ENCODE measurements at regions not wholly inside any gene's neighbourhood (a gene's known extent, or its start where the extent isn't known, plus 50 kb on each side); places are given as distances from the start of the nearest gene placed in this dataset.

DNA sequence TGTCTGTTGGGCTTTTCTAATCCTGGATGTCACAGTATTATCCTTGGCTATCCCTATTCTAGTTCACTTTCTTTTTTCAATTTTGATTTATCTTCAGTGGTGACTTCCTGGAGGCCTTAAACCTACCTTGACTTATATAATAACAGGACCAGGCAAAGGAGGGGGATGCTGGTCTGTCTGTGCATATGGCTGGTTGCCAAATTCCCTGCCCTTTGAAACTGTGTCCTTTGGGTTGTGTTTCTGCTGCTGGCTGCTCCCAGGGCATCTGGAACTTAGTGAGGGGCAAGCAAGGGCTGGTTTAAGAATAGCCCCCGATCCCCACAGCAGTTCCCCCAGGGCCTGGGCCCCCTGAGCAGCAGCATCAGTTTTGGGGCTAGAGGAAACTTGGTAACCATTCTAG, 96.0 kb upstream of the MAX start:
- no peak overlapping the region for H3K18ac ChIP-seq (ENCODE audit: low read depth, low read length)
- no peak overlapping the region for H4K8ac ChIP-seq (ENCODE audit: low read depth in 2 of 2, low read length in 2 of 2)
- DNase-seq (no peak), ATAC-seq (ENCODE audit: low read depth) (no peak)
- no peak overlapping the region for H3K23ac ChIP-seq (ENCODE audit: low read depth, low read length)
- H4K20me1 ChIP-seq (ENCODE audit: insufficient read depth, low read length) = no peaks in the 10 kb centered on the region
- CTCF ChIA-PET = no interaction called here
- no CpG with 5 or more reads among the region's 1 CpG for WGBS, 2 experiments (ENCODE audit: extremely low coverage in 2 of 2, insufficient read length in 1 of 2)
- TF ChIP-seq RFX5 (IDR thresholded peaks at IDR 0.05; ENCODE audit: low read depth, low read length) (no peak), FOS (IDR thresholded peaks at IDR 0.05; ENCODE audit: low read depth, low read length) (no peak), NFE2L2 (IDR thresholded peaks at IDR 0.05; ENCODE audit: low read depth, low read length) (no peak), USF2 (IDR thresholded peaks at IDR 0.05; ENCODE audit: low read depth, low read length) (no peak)
- H3K14ac ChIP-seq (replicated peaks; ENCODE audit: low read depth, low read length) = no peak overlapping the region
- no peak overlapping the region for H2BK120ac ChIP-seq (ENCODE audit: low read depth, low read length)
- no peak overlapping the region for H2BK5ac ChIP-seq (ENCODE audit: low read depth, low read length, poor library complexity, severe bottlenecking)
- H3K9me3 ChIP-seq (ENCODE audit: control insufficient read depth, insufficient read depth, low read length) = no peaks in the 10 kb centered on the region
- no peak overlapping the region for H3K4ac ChIP-seq (ENCODE audit: low read depth, low read length)
- no peak overlapping the region for H3K4me2 ChIP-seq (ENCODE audit: low read depth, low read length)
- H4K5ac ChIP-seq (ENCODE audit: low read depth, low read length) = no peak overlapping the region
- no peak overlapping the region for H2AK9ac ChIP-seq (replicated peaks; ENCODE audit: low read depth, low read length, poor library complexity)
- in situ Hi-C loops (cut with MboI; ENCODE audit: low sequenced_read_pairs) = no loop called here
- no peak overlapping the region for H3K9ac ChIP-seq (ENCODE audit: low read depth, low read length)
- no peak overlapping the region for H3K4me3 ChIP-seq (ENCODE audit: insufficient read depth, low read depth, low read length)
- no peak overlapping the region for H3K27ac ChIP-seq (ENCODE audit: insufficient read depth, low read length)
- H3K27me3 ChIP-seq (ENCODE audit: control insufficient read depth, insufficient read depth, low read length) = peaks cover 5% of the 10 kb centered on the region
- POLR2A ChIA-PET (ENCODE audit: unreplicated experiment) = no interaction called here
- H3K9me1 ChIP-seq (ENCODE audit: insufficient read depth, low read length) = no peaks in the 10 kb centered on the region
- H3K56ac ChIP-seq (ENCODE audit: extremely low read depth, insufficient read depth, low read length) = no peak overlapping the region
- H2BK15ac ChIP-seq (ENCODE audit: low read depth, low read length) = no peak overlapping the region
- dilution Hi-C loops (cut with HindIII; ENCODE audit: low sequenced_read_pairs, unreplicated experiment) = no loop called here
- no peaks in the 10 kb centered on the region for H3K36me3 ChIP-seq (ENCODE audit: control insufficient read depth, insufficient read depth, low read length)
- no peak overlapping the region for H4K91ac ChIP-seq (ENCODE audit: insufficient read depth, low read depth, low read length)
- no peaks in the 10 kb centered on the region for H3K79me1 ChIP-seq (ENCODE audit: low read depth in 1 of 2, low read length in 2 of 2)
- no peaks in the 10 kb centered on the region for H3K4me1 ChIP-seq (ENCODE audit: control insufficient read depth, insufficient read depth, low read length)
- intact Hi-C loops (cut with micrococcal nuclease) = no loop called here
- no peak overlapping the region for H2AFZ ChIP-seq (replicated peaks; ENCODE audit: low read length, poor library complexity)
- H2AK5ac ChIP-seq (ENCODE audit: low read depth, low read length) = no peak overlapping the region
- no TSS peak for BruUV-seq (replicated peaks)
- H2BK20ac ChIP-seq (ENCODE audit: low read depth, low read length) = no peak overlapping the region

All from IMR-90 (cell line).